ENCODE measurements at regions not wholly inside any gene's neighbourhood (a gene's known extent, or its start where the extent isn't known, plus 50 kb on each side); places are given as distances from the start of the nearest gene placed in this dataset.
"Not testable (repeated sequence)": the region's sequence is repeated elsewhere in the genome, so short reads cannot be mapped to it uniquely, and the experiment has no call there.

GRCh38 chr7:16265863-16266458 lies 155.4 kb downstream of the CRPPA start:
- DNase-seq, result no peak

DNA sequence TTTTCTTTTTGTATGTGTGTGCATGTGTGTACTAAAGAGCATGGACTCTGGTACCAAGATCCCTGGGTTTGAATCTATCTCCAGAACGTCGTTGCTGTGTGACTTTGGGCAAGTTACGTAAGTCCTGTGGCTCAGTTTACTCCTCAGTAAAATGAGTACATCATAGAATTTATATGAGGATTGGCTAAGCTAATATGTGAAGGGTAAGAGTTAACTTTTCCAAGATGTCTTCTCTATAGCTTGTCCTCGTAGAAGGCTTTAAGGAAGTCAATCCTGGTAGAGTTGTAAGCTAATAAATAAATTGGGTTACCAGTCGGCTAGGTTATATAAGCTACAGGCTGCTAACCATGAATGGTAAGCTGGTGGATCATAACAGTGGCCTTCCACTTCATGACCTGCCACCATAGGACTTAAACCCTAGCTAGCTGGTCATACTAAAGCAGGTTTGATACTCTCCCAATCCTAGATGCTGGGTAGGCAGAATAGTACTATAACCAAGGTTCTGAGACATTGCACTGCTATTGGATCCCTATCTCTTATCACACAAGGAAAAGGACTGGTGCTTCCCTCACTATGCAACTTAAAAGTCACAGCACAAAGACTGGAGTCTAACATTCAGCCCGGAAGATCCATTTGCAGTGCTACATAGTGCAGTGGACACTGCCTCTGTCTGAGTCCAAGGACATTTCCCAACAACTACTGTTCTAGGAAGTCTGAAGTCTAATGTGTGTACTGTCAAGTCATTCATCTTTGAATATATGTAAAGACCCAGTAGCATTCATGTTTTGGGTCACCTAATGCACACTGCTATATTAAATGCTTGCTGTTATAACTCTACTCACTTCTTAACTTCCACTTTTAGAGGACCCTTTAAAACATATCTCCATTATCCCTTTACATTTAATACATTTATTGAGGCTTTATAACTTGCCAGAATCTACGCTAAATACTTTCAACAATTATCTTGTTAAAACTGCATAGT lies 156.2 kb downstream of the CRPPA start:
- no peak for DNase-seq

GRCh38 chr7:16264036-16264819 lies 157.1 kb downstream of the CRPPA start:
- no peak for DNase-seq

- not testable (repeated sequence) for DNase-seq
Observed at GRCh38 chr7:16263377-16263776, 158.0 kb downstream of the CRPPA start.

DNA sequence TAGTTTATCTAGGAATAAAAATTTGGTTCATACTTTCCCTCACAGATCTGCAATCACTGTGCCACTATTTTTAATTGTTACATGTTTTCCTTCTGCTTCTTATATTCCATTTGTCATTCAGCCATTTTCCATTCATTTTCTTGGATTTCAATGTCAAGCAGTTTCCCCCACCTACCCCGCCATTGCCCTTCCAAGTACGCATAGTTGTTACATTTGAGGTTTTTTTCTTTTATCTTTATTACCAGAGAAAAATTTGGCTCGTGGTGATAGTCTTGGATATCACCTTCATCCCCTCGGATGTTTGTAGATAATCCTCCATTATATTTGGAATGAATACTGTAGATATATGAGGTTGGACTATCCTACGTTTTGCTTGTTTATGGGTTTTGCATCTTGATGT lies 159.7 kb downstream of the CRPPA start:
- no peak for DNase-seq

DNA sequence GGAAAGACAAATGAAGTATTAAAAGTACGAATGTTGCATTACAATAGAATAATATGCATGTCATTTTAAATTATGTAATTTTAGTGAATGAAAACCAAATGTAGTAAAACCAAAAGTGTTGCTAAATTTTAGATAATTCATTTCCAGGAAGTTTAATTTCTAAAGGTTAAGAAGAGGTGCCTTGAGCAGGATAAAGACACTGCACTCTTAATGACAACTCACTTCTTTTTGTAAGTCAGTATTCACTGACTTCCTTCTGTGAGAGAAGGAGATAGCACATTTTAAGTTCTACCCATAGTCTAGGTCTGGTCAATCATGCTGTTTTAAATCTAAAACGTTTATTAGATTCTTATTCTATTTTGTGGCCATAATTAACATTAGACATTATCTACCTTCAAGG lies 160.2 kb downstream of the CRPPA start:
- no peak for DNase-seq

GRCh38 chr7:16260236-16260728 lies 161.1 kb downstream of the CRPPA start:
- DNase-seq, result no peak

GRCh38 chr7:16256419-16256818 lies 164.9 kb downstream of the CRPPA start:
- DNase-seq, result not testable (repeated sequence)

- not testable (repeated sequence) for DNase-seq
Observed at GRCh38 chr7:16255952-16256351, 165.4 kb downstream of the CRPPA start.

GRCh38 chr7:16250655-16251054 lies 170.7 kb downstream of the CRPPA start:
- not testable (repeated sequence) for DNase-seq

DNA sequence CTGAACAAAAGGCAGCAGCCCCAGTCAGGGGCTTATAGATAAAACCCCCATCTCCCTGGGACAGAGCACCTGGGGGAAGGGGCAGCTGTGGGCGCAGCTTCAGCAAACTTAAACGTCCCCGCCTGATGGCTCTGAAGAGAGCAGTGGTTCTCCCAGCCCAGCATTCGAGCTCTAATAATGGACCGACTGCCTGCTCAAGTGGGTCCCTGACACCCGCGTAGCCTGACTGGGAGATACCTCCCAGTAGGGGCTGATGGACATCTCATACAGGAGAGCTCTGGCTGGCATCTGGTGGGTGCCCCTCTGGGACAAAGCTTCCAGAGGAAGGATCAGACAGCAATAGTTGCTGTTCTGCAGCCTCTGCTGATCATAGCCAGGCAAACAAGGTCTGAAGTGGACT lies 172.1 kb downstream of the CRPPA start:
- not testable (repeated sequence) for DNase-seq

DNA sequence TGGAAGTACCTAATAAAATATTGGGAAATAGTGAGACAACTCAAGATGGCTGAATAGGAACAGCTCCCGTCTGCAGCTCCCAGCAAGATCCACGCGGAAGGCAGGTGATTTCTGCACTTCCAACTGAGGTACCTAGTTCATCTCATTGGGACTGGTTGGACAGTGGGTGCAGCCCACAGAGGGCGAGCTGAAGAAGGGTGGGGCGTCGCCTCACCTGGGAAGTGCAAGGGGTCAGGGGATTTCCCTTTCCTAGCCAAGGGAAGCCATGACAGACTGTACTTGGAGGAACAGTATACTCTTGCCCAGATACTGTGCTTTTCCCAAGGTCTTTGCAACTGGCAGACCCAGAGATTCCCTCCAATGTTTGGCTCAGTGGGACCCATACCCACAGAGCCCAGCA lies 172.8 kb downstream of the CRPPA start:
- DNase-seq, result not testable (repeated sequence)

DNA sequence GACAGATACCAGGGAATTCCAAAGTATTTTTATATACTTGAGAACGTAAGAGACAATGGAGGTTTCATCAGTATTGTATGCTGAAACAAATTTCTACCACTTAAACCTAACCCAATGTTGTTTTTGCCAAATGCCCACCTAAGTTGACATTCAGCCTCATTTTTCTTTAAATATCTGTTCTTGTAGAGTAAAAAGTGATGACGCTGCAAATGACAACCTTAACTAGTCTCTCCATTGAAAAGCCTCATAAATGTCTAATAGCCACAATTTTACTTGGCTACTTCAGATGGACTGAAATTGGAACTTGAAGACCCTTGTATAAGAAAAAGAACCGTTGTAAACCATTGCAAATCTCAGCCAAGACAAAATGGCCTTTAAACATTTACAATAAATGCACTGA lies 176.9 kb downstream of the CRPPA start:
- DNase-seq, result no peak

DNA sequence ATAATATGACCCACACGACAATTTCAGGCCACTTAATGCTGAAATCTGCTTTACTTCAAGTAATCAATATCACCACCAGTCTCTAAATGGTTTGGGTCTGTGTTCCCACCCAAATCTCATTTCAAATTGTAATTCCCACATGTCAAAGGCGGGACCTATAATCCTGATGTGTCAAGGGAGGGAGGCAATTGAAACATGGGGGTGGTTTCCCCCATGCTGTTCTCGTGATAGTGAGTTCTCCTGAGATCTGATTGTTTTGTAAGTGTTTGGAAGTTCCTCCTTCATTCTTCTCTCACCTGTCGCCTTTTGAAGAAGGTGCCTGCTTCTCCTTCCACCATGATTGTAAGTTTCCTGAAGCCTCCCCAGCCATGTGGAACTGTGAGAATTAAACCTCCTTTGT lies 178.4 kb downstream of the CRPPA start:
- no peak for DNase-seq

DNA sequence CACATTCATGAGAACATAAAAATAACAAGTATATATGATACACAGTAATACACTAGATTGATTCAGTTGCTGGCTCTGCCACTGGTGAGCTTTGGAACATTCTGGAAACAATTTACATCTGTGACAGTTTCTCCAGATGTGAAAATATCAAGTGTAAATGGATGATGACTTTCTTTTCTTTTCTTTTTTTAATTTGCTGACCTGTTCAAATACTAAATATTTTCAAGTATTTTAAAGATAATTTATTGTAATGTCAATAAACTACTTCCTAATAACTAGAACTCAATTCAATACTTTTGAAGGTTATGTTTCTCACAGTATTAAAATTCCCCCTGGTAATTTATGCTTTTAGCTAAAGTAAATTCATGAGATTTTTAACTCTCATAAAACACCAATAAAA lies 180.3 kb downstream of the CRPPA start:
- no peak for DNase-seq

GRCh38 chr7:16236381-16236780 lies 185.0 kb downstream of the CRPPA start:
- DNase-seq, result no peak

DNA sequence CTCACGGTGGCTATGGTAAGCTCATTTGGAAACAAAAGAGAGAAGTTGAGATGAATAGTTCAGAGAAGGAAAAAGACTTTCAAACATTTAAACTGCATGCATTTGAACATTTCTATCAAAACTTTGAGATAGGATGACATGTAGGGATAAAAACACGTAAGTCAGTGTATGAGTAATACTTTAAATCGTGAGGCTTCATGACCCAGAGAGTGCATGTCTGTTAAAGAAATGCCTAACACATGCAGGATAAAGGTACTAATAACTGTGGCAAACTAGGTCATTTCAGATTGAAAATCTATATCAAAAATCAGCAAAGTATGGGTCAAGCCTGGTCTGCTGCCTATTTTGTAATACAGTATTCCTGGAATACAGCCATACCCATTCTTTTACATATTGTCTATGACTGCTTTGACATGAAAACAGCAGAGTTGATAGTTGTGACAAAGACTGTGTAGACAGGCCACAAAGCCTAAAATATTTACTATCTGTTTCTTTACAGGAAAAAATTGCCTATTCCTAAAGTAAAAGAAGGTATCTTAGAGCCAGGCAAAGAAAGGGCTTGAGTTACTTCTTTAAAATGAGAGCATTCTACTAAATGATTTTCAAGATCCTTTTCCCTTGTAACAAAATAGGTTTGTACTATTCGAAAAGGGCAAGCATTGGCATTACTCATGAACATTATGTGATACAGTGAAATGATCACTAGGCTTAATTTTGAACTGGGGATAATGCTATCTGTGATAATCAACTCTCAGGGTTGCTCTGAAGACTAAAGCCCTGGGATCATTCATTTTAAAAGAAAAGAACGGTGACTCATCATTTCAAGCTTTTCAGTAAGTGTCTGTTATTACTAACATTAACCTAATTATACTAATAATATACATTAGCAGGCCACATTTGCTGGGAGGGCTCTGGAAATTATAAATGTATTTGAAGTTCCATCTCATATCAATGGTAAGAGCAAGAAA lies 185.9 kb downstream of the CRPPA start:
- DNase-seq, result no peak

DNA sequence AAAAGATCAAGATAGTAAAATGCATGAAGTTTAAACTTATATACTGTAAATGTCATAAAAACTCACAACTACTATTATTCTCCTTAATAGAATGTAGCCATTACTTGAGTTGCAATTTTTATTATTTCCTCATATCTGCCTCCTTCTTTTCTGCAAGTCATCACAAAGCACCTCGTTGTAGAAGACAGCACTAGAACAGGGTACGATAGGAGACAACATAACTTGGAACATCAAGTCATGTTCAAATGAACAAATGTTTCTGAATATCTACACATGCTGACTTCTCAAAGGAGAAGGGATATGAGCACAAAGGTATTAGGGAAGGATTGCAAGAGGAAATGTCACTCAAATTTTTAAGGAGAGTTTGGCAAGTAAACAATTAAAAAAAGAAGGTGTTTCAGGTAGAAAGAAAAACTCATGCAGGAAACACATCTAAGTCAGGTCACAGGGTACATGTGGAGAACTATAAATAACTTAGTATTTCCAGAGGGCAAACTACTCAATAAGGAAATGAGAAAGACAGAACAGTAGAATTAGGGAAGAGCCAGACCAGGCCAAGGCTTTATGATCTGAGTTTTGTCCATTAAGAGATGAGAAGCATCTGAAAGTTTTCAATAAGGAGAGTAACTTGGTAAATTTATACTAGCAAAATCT lies 186.7 kb downstream of the CRPPA start:
- DNase-seq, result no peak

- no peak for DNase-seq
Observed at GRCh38 chr7:16233517-16233916, 187.8 kb downstream of the CRPPA start.

- DNase-seq, result no peak
Observed at GRCh38 chr7:16232273-16232672, 189.1 kb downstream of the CRPPA start.

GRCh38 chr7:16223963-16224707 lies 197.2 kb downstream of the CRPPA start:
- no peak for DNase-seq

Data from Kasumi-1 (cell line).